Upper lobe of left lung (tissue), 4 donors: ENCODE measurements at regions not wholly inside any gene's neighbourhood (a gene's known extent, or its start where the extent isn't known, plus 50 kb on each side); places are given as distances from the start of the nearest gene placed in this dataset.

Experiments
- EP300 ChIP-seq, 4 donors: sonication (generic); formaldehyde crosslinking; IDR thresholded peaks; one replicate each; pipeline ENCODE4 v1.5.1; 2017; ENCODE audit warnings: antibody characterized with exemption in 4 of 4, control low read depth in 2 of 4
- POLR2A ChIP-seq, 4 donors: fragments of 450-650 bp; IDR thresholded peaks; one replicate each; pipeline ENCODE4 v1.5.1; 2016 to 2017; ENCODE audit warnings: antibody characterized with exemption in 4 of 4, mild to moderate bottlenecking in 2 of 4
- POLR2AphosphoS5 ChIP-seq, 2 donors: sonication (generic); formaldehyde crosslinking; IDR thresholded peaks; one replicate each; pipeline ENCODE4 v1.5.1; 2017; ENCODE audit warnings: antibody characterized with exemption in 2 of 2
- TF ChIP-seq, protein P1 (sequence below), 6 experiments: fragments of 450-650 bp in 4 of 6; fragments of 200-600 bp in 2 of 6; sonication (generic) in 2 of 6; IDR thresholded peaks; one replicate each; pipeline ENCODE4 v1.5.1; 2016 to 2019; ENCODE audit warnings: antibody characterized with exemption in 6 of 6

DNA sequence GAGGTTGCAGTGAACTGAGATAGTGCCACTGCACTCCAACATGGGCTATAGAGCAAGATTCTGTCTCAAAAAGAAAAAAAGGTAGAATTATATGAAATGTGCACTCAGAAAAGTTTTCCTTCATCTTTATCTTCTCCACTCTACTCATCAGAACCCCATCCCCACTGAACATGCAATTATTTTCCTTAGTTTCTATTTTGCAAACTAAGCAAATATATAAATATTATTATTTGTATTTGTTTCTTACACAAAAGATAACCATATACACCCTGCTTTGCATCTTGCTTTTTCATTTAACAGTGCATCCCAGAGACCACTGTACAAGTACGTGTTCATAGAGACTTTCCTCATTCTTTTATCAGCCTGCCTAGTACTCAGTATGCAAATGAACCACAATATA lies 68.0 kb upstream of the ACAN start:
- TF ChIP-seq, protein P1, sequence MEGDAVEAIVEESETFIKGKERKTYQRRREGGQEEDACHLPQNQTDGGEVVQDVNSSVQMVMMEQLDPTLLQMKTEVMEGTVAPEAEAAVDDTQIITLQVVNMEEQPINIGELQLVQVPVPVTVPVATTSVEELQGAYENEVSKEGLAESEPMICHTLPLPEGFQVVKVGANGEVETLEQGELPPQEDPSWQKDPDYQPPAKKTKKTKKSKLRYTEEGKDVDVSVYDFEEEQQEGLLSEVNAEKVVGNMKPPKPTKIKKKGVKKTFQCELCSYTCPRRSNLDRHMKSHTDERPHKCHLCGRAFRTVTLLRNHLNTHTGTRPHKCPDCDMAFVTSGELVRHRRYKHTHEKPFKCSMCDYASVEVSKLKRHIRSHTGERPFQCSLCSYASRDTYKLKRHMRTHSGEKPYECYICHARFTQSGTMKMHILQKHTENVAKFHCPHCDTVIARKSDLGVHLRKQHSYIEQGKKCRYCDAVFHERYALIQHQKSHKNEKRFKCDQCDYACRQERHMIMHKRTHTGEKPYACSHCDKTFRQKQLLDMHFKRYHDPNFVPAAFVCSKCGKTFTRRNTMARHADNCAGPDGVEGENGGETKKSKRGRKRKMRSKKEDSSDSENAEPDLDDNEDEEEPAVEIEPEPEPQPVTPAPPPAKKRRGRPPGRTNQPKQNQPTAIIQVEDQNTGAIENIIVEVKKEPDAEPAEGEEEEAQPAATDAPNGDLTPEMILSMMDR (IDR thresholded peaks at IDR 0.05), result no peak
- TF ChIP-seq POLR2AphosphoS5 (IDR thresholded peaks at IDR 0.05) (no peak), POLR2A (IDR thresholded peaks at IDR 0.05) (no peak), EP300 (IDR thresholded peaks at IDR 0.05) (no peak)
